WTC11 (cell line): ENCODE measurements at regions not wholly inside any gene's neighbourhood (a gene's known extent, or its start where the extent isn't known, plus 50 kb on each side); places are given as distances from the start of the nearest gene placed in this dataset.

Experiments
- ATAC-seq: fragments of 200-7000 bp; cut with Tn5 transposase; 2 replicates; pipeline ENCODE4 v1.10.0; 2021; ENCODE audit warnings: mild to moderate bottlenecking, moderate library complexity
- CTCF ChIA-PET: fragments of 300-600 bp; sonication (Branson Sonifier 250); formaldehyde crosslinking; loops from one replicate; lab custom pipeline; 2021; ENCODE audit warnings: antibody characterized with exemption; lab: Charles Lee
- POLR2A ChIA-PET: fragments of 350-600 bp; sonication (Branson Sonifier 250); formaldehyde crosslinking; loops from one replicate; lab custom pipeline; 2021; ENCODE audit warnings: antibody characterized with exemption; lab: Charles Lee
- DNase-seq: peaks from one replicate; pipeline ENCODE4 v3.0.0; 2021; ENCODE audit warnings: low spot score
- H3K27ac Mint-ChIP-seq: 2 replicates; pipeline ENCODE4 v1.8.0; 2021; ENCODE audit warnings: mixed read lengths
- H3K27me3 Mint-ChIP-seq: 2 replicates; pipeline ENCODE4 v1.8.0; 2021; ENCODE audit warnings: low read depth, mild to moderate bottlenecking, moderate library complexity, mixed read lengths
- H3K36me3 Mint-ChIP-seq: 2 replicates; pipeline ENCODE4 v1.8.0; 2021; ENCODE audit warnings: mixed read lengths
- H3K4me1 Mint-ChIP-seq: 2 replicates; pipeline ENCODE4 v1.8.0; 2022; ENCODE audit warnings: mixed read lengths
- H3K4me3 Mint-ChIP-seq: 2 replicates; pipeline ENCODE4 v1.8.0; 2021; ENCODE audit warnings: mild to moderate bottlenecking, moderate library complexity, mixed read lengths
- H3K9me3 Mint-ChIP-seq: 2 replicates; pipeline ENCODE4 v1.8.0; 2021; ENCODE audit warnings: mixed read lengths
- ARID4B ChIP-seq: sonication (generic); formaldehyde crosslinking; IDR thresholded peaks from 2 replicates; pipeline ENCODE4 v1.8.0; 2023; ENCODE audit warnings: missing genetic modification reagents, mild to moderate bottlenecking, borderline replicate concordance
- ATF1 ChIP-seq: sonication (generic); formaldehyde crosslinking; IDR thresholded peaks from 2 replicates; pipeline ENCODE4 v1.8.1; 2023; ENCODE audit warnings: mild to moderate bottlenecking, moderate library complexity, missing genetic modification reagents
- CREM ChIP-seq: sonication (generic); formaldehyde crosslinking; IDR thresholded peaks from 2 replicates; pipeline ENCODE4 v1.8.1; 2022; ENCODE audit warnings: mild to moderate bottlenecking, missing genetic modification reagents, moderate library complexity
- ELF4 ChIP-seq: sonication (generic); formaldehyde crosslinking; IDR thresholded peaks from 2 replicates; pipeline ENCODE4 v1.8.1; 2022; ENCODE audit warnings: low read depth, mild to moderate bottlenecking, moderate library complexity, missing genetic modification reagents
- EMX1 ChIP-seq: fragments of 250-450 bp; sonication (Bioruptor Pico); IDR thresholded peaks from 2 replicates; pipeline ENCODE4 v1.8.0; 2021; ENCODE audit warnings: mild to moderate bottlenecking
- FOXJ3 ChIP-seq: sonication (generic); formaldehyde crosslinking; IDR thresholded peaks from 2 replicates; pipeline ENCODE4 v1.9.0; 2021; ENCODE audit warnings: missing genetic modification reagents, mild to moderate bottlenecking, borderline replicate concordance
- MYBL2 ChIP-seq: sonication (generic); formaldehyde crosslinking; IDR thresholded peaks from 2 replicates; pipeline ENCODE4 v1.8.1; 2023; ENCODE audit warnings: mild to moderate bottlenecking, moderate library complexity, missing genetic modification reagents
- NFE2L1 ChIP-seq: sonication (generic); formaldehyde crosslinking; IDR thresholded peaks from 2 replicates; pipeline ENCODE4 v1.8.1; 2023; ENCODE audit warnings: missing genetic modification reagents
- NFYB ChIP-seq: sonication (generic); formaldehyde crosslinking; conservative IDR thresholded peaks from 2 replicates; pipeline ENCODE4 v1.8.0; 2022; ENCODE audit warnings: low read depth, missing genetic modification reagents
- OVOL2 ChIP-seq: fragments of 250-450 bp; sonication (Bioruptor Pico); IDR thresholded peaks from 2 replicates; pipeline ENCODE4 v1.9.0; 2021; ENCODE audit warnings: mild to moderate bottlenecking, borderline replicate concordance
- PRDM15 ChIP-seq: sonication (generic); formaldehyde crosslinking; IDR thresholded peaks from 2 replicates; pipeline ENCODE4 v1.8.0; 2022; ENCODE audit warnings: missing genetic modification reagents
- TP53 ChIP-seq: sonication (generic); formaldehyde crosslinking; IDR thresholded peaks from 2 replicates; pipeline ENCODE4 v1.8.1; 2023; ENCODE audit warnings: mild to moderate bottlenecking, missing genetic modification reagents
- ZBTB43 ChIP-seq: sonication (generic); formaldehyde crosslinking; IDR thresholded peaks from 2 replicates; pipeline ENCODE4 v1.8.1; 2023; ENCODE audit warnings: mild to moderate bottlenecking, missing genetic modification reagents
- ZMAT4 ChIP-seq: fragments of 250-450 bp; sonication (Bioruptor Pico); IDR thresholded peaks from 2 replicates; pipeline ENCODE4 v1.9.0; 2021; ENCODE audit warnings: mild to moderate bottlenecking
- ZNF317 ChIP-seq: sonication (generic); formaldehyde crosslinking; IDR thresholded peaks from 2 replicates; pipeline ENCODE4 v1.8.1; 2023; ENCODE audit warnings: low read depth, mild to moderate bottlenecking, moderate library complexity, missing genetic modification reagents, borderline replicate concordance
- ZNF512 ChIP-seq: sonication (generic); formaldehyde crosslinking; IDR thresholded peaks from 2 replicates; pipeline ENCODE4 v1.8.1; 2022; ENCODE audit warnings: missing genetic modification reagents, borderline replicate concordance

GRCh38 chr4:26267087-26267486 lies 53.7 kb upstream of the RBPJ start:
- no peak for DNase-seq
- POLR2A ChIA-PET: no interaction called here
- CTCF ChIA-PET: no interaction called here
- ATAC-seq: no peak
- peaks cover 6% of the 10 kb centered on the region for H3K9me3 Mint-ChIP-seq
- H3K4me1 Mint-ChIP-seq: peaks cover 22% of the 10 kb centered on the region
- H3K4me3 Mint-ChIP-seq: no peak overlapping the region
- no peaks in the 10 kb centered on the region for H3K36me3 Mint-ChIP-seq
- no peak for TF ChIP-seq ATF1 (CRISPR knock-in tag)
- TF ChIP-seq ZNF512 (CRISPR knock-in tag): no peak
- no peak for TF ChIP-seq TP53 (CRISPR knock-in tag)
- no peak for TF ChIP-seq ZNF317 (CRISPR knock-in tag)
- no peak for TF ChIP-seq PRDM15 (CRISPR knock-in tag)
- no peak for TF ChIP-seq ELF4 (CRISPR knock-in tag)
- no peak for TF ChIP-seq MYBL2 (CRISPR knock-in tag)
- TF ChIP-seq OVOL2 (CRISPR knock-in tag): no peak
- no peak for TF ChIP-seq NFE2L1 (CRISPR knock-in tag)
- TF ChIP-seq CREM (CRISPR knock-in tag): no peak
- no peak for TF ChIP-seq ARID4B
- TF ChIP-seq ZBTB43 (CRISPR knock-in tag): no peak
- TF ChIP-seq EMX1 (CRISPR knock-in tag): no peak
- TF ChIP-seq ZMAT4 (CRISPR knock-in tag): no peak
- TF ChIP-seq FOXJ3 (CRISPR knock-in tag): no peak
- no peak for TF ChIP-seq NFYB (CRISPR knock-in tag)
- H3K27me3 Mint-ChIP-seq: no peaks in the 10 kb centered on the region
- no peak overlapping the region for H3K27ac Mint-ChIP-seq
